ENCODE measurements at regions not wholly inside any gene's neighbourhood (a gene's known extent, or its start where the extent isn't known, plus 50 kb on each side); places are given as distances from the start of the nearest gene placed in this dataset.

- peak overlapping the region in 3 of 4 donors; percentile 69 to 93 (median 85) for H3K27ac ChIP-seq
- no peak for ATAC-seq
- H3K4me1 ChIP-seq, result peaks cover 33% of the 10 kb centered on the region
- no peaks in the 10 kb centered on the region for H3K36me3 ChIP-seq (replicated peaks in 1 of 2; ENCODE audit: insufficient read depth in 1 of 2, low read depth in 2 of 2)
- no peak for DNase-seq
- intact Hi-C loops (cut with DNase I), result no loop called here
- no peak for TF ChIP-seq CTCF (IDR thresholded peaks at IDR 0.05)
- no peak for TF ChIP-seq POLR2A (IDR thresholded peaks at IDR 0.05)
- WGBS, 2 donors, result 78 to 85% methylated on average over 4 of the region's 4 CpGs
- H3K9me3 ChIP-seq, result no peaks in the 10 kb centered on the region
- no peak overlapping the region for H3K4me3 ChIP-seq
- no peaks in the 10 kb centered on the region for H3K27me3 ChIP-seq
Observed at GRCh38 chr2:39607538-39608262, 58.0 kb upstream of the TMEM178A start.

DNA sequence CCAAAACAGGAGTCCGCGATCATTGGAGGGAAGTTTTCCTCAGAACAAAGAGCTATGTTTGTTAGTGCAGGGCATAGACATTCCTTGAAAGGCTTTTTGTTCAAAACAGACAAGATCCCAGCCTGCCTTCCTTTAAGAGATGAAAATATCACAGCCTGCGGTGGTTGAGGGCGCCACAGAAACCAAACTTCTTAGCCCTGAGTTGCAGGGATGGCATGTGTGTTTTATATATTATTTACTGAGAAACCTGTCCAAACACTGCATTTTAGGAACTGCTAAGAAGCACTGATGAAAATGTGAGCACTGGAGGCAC lies 57.5 kb upstream of the TMEM178A start:
- 74% methylated on average over 4 of the region's 4 CpGs for WGBS, 2 donors
- intact Hi-C loops (cut with DNase I), result no loop called here

GRCh38 chr2:39608686-39609441 lies 56.9 kb upstream of the TMEM178A start:
- TF ChIP-seq CTCF (IDR thresholded peaks at IDR 0.05) (no peak), POLR2A (IDR thresholded peaks at IDR 0.05) (no peak)
- no peaks in the 10 kb centered on the region for H3K9me3 ChIP-seq
- WGBS, 2 donors, result 25 to 33% methylated on average over 6 of the region's 6 CpGs
- DNase-seq (peak; percentile 28 to 57 (median 54)), ATAC-seq (peak; percentile 89)
- peaks cover 33% of the 10 kb centered on the region for H3K4me1 ChIP-seq
- no peaks in the 10 kb centered on the region for H3K27me3 ChIP-seq
- intact Hi-C loops (cut with DNase I), result no loop called here
- H3K27ac ChIP-seq, result peak overlapping the region; percentile 69 to 93 (median 80)
- H3K4me3 ChIP-seq, result no peak overlapping the region
- no peaks in the 10 kb centered on the region for H3K36me3 ChIP-seq (replicated peaks in 1 of 2; ENCODE audit: insufficient read depth in 1 of 2, low read depth in 2 of 2)

More for the DNA sequence above, 57.5 kb upstream of the TMEM178A start:
- peak overlapping the region; percentile 69 to 93 (median 80) for H3K27ac ChIP-seq
- no peaks in the 10 kb centered on the region for H3K36me3 ChIP-seq (replicated peaks in 1 of 2; ENCODE audit: insufficient read depth in 1 of 2, low read depth in 2 of 2)
- TF ChIP-seq POLR2A (IDR thresholded peaks at IDR 0.05), result no peak
- TF ChIP-seq CTCF (IDR thresholded peaks at IDR 0.05), result no peak
- ATAC-seq, result no peak
- no peaks in the 10 kb centered on the region for H3K27me3 ChIP-seq
- H3K4me1 ChIP-seq, result peaks cover 33% of the 10 kb centered on the region
- no peaks in the 10 kb centered on the region for H3K9me3 ChIP-seq
- H3K4me3 ChIP-seq, result no peak overlapping the region
- no peak for DNase-seq

- WGBS, 2 donors, result 44 to 58% methylated on average over 2 of the region's 2 CpGs
- intact Hi-C loops (cut with DNase I), result no loop called here
- no peaks in the 10 kb centered on the region for H3K9me3 ChIP-seq
- no peaks in the 10 kb centered on the region for H3K36me3 ChIP-seq (replicated peaks in 1 of 2; ENCODE audit: insufficient read depth in 1 of 2, low read depth in 2 of 2)
- no peaks in the 10 kb centered on the region for H3K27me3 ChIP-seq
- DNase-seq (no peak), ATAC-seq (no peak)
- peak overlapping the region in 3 of 4 donors; percentile 69 to 85 (median 76) for H3K27ac ChIP-seq
- peaks cover 31% of the 10 kb centered on the region for H3K4me1 ChIP-seq
- TF ChIP-seq CTCF (IDR thresholded peaks at IDR 0.05), result no peak
- TF ChIP-seq POLR2A (IDR thresholded peaks at IDR 0.05), result no peak
- no peak overlapping the region for H3K4me3 ChIP-seq
Observed at GRCh38 chr2:39609917-39610316, 55.8 kb upstream of the TMEM178A start.

Data from body of pancreas (tissue), 4 donors.